NCI-H748 (cell line): ENCODE measurements at regions not wholly inside any gene's neighbourhood (a gene's known extent, or its start where the extent isn't known, plus 50 kb on each side); places are given as distances from the start of the nearest gene placed in this dataset.

Experiments used
- DNase-seq: peaks from one replicate; lab custom pipeline; 2025; ENCODE audit not compliant: unreplicated experiment; lab: John Stamatoyannopoulos, UW

- no peak for DNase-seq
Measured at GRCh38 chrX:104310657-104311254, 56.0 kb upstream of the ESX1 start.

- peak; percentile 4 for DNase-seq
Measured at GRCh38 chrX:104310090-104310489, 55.4 kb upstream of the ESX1 start.

DNA sequence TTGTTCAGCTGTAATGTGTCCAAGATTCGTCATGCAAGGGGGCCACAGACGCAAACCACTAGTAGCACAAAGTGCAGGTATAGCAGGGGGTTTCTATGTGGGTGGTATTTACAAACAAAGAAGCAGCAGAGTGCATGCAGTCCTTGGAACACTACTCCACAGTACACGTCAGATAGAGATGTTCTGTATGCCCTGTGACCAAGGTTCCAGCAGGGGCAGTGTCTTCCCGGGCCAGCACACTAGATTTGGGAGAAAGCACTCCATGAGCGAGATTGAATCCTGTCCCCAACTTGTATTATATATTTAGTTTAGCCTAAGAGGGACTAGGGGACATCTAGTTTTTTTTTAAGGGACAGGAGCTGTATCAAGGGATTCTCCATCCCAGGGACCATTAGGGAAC lies 54.4 kb upstream of the ESX1 start:
- no peak for DNase-seq

- DNase-seq: no peak
Measured at GRCh38 chrX:104307341-104307740, 52.6 kb upstream of the ESX1 start.

GRCh38 chrX:104306180-104306579 lies 51.4 kb upstream of the ESX1 start:
- no peak for DNase-seq
